ENCODE measurements at regions not wholly inside any gene's neighbourhood (a gene's known extent, or its start where the extent isn't known, plus 50 kb on each side); places are given as distances from the start of the nearest gene placed in this dataset.

DNA sequence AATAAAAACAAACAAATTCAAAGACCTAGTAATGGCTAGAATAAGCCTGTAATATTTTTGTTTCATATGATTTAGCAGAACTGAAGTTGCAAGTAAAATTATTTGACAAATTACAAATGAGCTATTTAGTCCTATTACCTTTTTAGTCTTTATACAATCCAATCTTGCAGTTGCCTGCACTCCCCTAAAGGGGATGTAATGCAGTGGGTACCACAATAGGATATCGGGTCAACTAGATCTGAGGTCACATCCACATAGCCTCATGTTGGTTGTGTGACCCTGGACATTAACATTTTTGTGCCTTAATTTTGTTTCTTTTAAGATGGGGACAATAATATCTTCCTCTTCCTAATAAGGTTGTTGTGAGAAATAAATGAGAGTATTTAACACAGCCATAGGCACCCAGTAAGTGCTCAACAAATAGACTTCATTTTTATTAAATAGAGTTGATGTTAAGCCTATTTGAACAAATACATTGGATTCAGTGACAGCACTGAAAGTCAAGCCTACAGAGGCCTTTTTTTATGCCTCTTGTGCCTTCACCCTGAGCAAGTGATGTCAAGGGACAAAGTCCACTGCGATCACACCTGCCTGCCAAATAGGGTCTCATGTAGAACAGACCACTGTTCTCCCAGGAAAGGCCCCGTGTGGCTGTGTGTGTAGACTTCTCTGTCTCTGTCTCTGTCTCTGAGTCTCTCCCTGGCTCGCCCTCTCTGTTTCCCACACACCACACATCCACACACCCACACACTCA lies 124.8 kb downstream of the EVX1 start:
- no peak for TF ChIP-seq EP300 (IDR thresholded peaks at IDR 0.05)
- TF ChIP-seq, protein P1, sequence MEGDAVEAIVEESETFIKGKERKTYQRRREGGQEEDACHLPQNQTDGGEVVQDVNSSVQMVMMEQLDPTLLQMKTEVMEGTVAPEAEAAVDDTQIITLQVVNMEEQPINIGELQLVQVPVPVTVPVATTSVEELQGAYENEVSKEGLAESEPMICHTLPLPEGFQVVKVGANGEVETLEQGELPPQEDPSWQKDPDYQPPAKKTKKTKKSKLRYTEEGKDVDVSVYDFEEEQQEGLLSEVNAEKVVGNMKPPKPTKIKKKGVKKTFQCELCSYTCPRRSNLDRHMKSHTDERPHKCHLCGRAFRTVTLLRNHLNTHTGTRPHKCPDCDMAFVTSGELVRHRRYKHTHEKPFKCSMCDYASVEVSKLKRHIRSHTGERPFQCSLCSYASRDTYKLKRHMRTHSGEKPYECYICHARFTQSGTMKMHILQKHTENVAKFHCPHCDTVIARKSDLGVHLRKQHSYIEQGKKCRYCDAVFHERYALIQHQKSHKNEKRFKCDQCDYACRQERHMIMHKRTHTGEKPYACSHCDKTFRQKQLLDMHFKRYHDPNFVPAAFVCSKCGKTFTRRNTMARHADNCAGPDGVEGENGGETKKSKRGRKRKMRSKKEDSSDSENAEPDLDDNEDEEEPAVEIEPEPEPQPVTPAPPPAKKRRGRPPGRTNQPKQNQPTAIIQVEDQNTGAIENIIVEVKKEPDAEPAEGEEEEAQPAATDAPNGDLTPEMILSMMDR (IDR thresholded peaks at IDR 0.05): no peak
